ENCODE measurements at regions not wholly inside any gene's neighbourhood (a gene's known extent, or its start where the extent isn't known, plus 50 kb on each side); places are given as distances from the start of the nearest gene placed in this dataset.
"Not testable (repeated sequence)": the region's sequence is repeated elsewhere in the genome, so short reads cannot be mapped to it uniquely, and the experiment has no call there.

DNA sequence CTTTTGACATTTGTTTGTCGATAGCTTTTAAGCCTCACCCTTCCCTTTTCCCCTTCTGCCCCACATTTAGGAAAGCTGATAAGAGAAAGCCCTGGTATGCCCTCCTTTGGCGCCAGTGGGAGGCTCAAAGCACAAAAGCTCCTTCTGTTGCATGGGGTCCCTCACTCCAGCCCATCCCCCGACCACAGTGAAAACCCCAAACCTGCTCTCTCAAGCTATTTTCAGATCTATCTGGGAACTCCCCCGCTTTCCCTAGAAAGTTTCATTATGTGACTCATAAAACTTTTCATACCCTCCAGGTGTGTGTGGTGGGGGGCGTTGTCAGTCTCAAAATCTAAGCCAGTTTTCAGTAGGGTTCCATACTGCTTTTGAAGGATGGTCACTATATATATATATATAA is 259.0 kb upstream of the PCDH7 start:
- DNase-seq = no peak

- no peak for DNase-seq
Observed at GRCh38 chr4:30462445-30463090, 257.6 kb upstream of the PCDH7 start.

DNA sequence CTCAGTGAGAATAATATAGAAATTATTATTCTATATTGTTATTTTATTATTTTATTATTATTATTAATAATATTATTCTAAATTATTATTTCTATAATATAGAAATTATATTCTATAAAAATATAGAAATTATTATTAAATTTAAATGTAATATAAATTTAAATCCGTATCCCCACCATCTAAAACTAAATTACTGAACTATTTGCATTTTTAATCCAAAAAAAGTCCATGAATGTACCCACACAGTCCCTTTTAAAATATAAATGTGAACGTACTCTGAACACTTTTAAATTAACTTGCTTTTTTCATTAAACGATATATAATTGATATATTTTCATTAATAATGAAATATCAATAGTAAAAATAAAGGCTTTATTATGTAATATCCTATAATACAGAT is 248.3 kb upstream of the PCDH7 start:
- DNase-seq = no peak

DNA sequence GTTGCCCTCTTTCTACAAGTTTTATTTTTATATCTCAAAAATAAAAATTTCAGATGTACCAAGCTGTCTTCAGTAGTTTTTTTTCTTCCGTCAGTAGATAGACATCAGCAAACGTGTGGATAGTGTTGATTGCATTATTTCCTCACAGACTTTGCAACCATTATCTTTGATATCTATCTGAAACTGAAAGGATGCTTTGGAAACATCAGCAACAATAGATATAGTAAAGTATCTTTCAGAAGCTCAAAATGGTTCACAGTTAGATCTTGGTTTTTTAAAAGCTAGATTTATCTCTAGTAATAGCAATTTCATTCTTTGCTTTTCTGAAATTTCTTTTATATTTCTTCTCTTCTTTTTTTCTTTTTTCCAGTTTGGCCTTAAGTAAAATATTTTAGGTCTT is 246.9 kb upstream of the PCDH7 start:
- DNase-seq = no peak

DNA sequence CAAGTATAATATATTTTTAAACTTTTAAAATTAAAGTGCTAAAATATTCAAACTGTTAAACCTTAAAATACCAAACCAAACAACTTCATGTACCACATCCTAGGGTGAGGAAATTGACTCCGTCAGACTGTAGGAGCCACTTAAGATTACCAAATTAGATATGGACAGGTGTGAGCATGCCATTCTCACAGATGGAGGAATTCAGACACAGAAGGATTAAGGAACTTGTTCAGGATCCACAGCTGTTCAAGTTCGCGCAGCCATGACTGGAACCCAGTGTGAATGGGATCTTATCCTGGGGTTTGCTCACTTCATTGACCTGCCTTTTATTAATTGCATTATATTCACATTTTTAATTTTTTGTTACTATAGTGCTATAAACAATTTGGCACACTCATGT is 224.9 kb upstream of the PCDH7 start:
- DNase-seq = no peak

DNA sequence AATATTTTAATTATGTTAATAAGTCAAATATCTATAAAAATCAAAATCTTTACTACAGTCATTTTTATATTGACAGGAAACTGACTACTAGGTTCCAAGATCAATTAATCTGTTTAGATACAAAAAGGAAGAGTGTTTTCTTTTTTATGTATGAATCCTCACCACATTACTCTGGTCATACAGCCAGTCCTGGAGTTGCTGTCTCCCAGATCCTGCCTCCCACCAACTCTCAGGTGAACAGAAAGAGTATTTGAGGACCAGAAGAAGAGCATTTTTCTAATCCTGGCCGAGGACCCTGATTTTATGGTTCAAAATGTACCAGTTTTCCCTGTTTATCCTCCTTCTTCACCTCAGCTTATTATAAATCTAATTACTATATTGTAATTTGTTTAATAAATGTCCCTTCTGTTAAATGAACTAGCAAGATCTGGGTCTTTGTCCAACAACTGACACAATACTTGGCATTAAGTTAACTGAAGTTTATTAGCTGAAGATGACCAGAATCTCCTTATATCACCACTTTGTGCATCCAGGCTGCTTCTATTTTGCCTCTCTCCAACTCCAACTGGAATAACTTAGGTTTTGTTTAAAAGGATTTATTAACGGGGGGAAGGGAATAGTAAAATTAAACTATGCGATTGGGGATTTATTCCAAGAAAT is 224.4 kb upstream of the PCDH7 start:
- no peak for DNase-seq

GRCh38 chr4:30511751-30512150 is 208.4 kb upstream of the PCDH7 start:
- no peak for DNase-seq

DNA sequence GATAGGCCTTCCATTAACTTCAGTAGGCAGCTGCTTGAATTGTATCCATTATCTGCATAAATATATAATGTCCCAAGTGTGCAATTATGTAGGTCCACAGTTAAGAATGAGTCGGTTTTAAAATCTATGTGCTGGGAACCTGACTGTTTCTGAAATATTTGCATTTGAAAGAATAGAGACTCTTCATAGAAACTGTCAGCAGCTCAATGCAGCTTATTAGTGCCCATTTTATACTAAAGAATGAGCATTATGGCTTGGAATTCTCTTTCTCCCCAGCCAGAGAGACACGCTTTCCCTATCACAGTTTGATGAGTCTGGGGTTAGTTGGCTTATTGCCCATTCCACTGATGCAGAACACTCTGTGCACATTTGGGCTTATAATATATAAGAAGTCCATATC is 202.0 kb upstream of the PCDH7 start:
- DNase-seq = no peak

GRCh38 chr4:30525662-30526315 is 194.4 kb upstream of the PCDH7 start:
- no peak for DNase-seq

DNA sequence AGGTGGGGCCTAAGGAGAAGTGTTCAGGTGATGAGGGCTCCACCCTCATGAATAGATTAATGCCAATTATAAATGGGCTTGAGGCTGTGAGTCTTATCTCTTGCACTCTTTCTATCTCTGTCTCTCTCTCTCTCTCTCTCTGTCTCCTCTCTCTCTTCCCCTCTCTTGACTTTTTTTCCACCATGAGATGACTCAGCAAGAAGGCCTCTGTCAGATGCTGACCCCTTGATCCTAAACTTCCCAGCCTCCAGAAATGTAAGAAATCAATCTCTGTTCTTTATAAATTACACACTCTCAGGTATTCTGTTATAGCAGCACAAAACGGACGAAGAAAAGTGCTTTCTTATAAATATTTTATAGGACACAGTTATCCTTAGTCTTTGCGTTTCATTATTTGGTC is 184.9 kb upstream of the PCDH7 start:
- DNase-seq = no peak

DNA sequence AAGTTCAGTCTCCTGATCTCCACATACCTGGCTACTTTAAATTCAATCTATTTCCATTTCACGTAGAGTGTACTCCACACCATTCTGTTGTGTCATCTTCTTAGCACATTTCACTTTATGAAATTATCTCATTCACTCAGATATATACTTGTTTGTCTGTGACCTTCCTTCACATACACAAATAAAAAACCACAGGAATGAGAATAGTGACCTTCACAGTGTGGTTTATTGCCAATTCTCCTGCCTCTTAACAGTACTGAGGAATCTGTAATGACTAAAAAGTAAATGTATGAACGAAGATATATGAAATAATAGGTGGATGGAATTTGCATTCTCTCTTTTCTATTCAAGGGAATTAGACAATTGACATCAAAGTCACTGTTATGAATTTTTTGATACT is 183.9 kb upstream of the PCDH7 start:
- DNase-seq = no peak

DNA sequence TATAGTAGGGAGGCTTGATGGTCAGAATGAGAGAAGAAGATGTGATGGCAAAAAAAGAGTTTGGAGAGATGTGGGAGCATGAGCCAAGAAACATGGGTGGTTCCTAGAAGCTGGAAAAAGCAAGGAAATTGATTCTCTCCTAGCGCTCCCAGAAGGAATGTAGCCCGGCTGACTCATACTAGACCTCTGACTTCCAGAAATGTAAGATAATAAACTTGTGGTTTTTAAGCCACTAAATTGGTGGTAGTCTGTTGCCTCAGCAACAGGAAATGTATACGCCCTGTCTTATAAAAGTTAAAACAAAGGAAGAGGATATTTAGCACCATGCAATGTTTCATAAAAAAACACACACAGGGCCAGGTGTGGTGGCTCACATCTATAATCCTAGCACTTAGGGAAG is 182.7 kb upstream of the PCDH7 start:
- DNase-seq = no peak

DNA sequence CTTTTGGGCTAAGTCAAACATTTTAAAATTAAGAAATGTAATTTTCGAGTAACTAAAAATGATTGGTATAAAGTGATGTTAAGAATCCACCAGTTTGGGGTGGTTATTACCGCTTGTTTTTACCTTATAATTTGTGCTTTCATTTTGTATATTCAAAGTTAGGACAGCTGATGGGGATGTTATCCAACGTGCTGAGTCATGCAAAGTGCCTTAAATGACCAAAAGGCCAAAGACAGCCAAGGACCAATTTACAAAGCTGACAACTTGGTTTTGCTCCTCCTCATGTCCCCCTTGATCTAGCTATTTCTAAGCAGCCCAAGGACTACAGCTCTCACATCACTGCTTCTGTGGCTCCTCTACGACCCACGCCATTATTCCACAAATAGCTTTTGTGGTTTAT is 181.4 kb upstream of the PCDH7 start:
- no peak for DNase-seq

DNA sequence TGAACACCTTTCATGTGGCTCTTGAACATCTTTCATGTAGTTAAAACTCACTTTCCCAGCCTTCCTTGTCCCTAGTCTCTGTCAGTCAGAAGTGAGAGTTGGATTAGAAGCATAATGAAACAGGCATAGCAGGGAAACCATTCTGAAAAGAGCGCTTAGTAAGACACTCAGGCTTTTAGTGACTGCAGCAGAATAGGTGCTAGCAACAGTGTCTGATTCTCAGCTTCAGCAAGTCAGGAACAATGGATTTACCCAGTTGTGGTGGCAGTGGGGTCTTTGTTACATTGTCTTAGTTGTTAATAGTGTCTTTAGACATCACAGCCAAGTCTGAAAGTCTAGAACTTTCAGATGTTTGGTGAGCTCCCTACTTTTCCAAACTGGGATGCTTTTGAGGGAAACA is 177.1 kb upstream of the PCDH7 start:
- DNase-seq = no peak

- DNase-seq = no peak
Observed at GRCh38 chr4:30553151-30553550, 167.0 kb upstream of the PCDH7 start.

GRCh38 chr4:30553706-30554105 is 166.5 kb upstream of the PCDH7 start:
- DNase-seq = no peak

DNA sequence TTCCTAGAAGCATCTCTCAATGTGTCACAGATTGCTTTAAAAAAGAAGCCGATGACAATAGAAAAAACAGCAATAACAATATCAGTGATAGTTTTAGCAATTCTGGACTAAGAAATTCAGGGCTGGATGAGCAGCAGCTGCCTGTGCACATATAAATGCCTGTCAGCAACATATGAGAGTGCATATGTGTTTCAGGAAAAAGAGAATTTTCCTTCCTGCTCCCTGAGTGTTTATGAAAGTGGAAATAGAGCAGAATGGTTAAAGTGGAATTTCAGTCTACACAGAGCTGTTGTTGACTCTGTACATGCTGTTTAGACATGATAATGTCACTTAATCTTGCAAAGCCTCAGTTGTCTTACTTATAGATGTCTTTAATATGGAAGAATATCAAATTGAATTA is 164.4 kb upstream of the PCDH7 start:
- no peak for DNase-seq

DNA sequence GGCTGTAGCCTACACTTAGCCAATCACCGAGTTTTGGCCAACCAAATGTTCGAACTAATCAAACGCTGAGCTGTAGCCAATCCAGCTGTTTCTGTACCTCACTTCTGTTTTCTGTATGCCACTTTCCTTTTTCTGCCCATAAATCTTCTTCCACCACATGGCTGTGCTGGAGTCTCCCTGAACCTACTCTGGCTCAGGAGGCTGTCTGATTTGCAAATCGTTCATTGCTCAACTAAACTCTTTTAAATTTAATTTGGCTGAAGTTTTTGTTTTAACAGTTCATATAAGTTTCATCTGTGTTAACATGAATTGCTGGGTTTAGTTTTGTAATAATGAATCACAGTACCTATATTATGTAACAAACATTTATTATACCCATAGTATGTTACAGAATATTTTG is 160.7 kb upstream of the PCDH7 start:
- no peak for DNase-seq

DNA sequence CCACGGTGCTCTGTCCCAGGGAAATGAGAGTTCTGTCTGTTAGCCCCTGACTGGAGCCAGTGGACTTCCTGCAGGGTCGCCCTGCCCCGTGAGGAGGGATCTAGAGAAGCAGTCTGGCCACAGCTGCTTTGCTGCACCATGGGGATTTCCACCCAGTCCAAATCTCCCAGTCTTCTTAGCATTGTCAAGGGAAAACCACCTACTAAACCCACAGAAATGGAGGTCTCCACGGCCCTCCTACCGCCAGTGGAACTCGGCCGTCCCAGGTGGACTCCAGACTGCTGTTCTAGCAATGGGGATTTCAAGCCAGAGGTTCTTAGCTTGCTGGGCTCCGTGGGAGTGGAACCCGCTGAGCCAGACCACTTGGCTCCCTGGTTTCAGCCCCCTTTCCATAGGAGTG is 133.3 kb upstream of the PCDH7 start:
- no peak for DNase-seq

GRCh38 chr4:30589669-30590068 is 130.5 kb upstream of the PCDH7 start:
- DNase-seq = not testable (repeated sequence)

- no peak for DNase-seq
Observed at GRCh38 chr4:30600246-30601017, 119.7 kb upstream of the PCDH7 start.

GRCh38 chr4:30601070-30601865 is 118.9 kb upstream of the PCDH7 start:
- DNase-seq = no peak

GRCh38 chr4:30605616-30606190 is 114.5 kb upstream of the PCDH7 start:
- DNase-seq = no peak
